Ishikawa (cell line): ENCODE measurements at regions not wholly inside any gene's neighbourhood (a gene's known extent, or its start where the extent isn't known, plus 50 kb on each side); places are given as distances from the start of the nearest gene placed in this dataset.

Experiments used
- CEBPB ChIP-seq: IDR thresholded peaks from 2 replicates; pipeline ENCODE4 v1.6.1; 2012
- CREB1 ChIP-seq: IDR thresholded peaks from 2 replicates; pipeline ENCODE4 v1.6.1; 2012; ENCODE audit warnings: low read depth
- EP300 ChIP-seq: IDR thresholded peaks from 2 replicates; pipeline ENCODE4 v1.6.1; 2012; ENCODE audit warnings: borderline replicate concordance
- NFIC ChIP-seq: IDR thresholded peaks from 2 replicates; pipeline ENCODE4 v1.6.1; 2012
- RAD21 ChIP-seq: IDR thresholded peaks from 2 replicates; pipeline ENCODE4 v1.6.1; 2012; ENCODE audit warnings: low read depth
- REST ChIP-seq: IDR thresholded peaks from 2 replicates; pipeline ENCODE4 v1.6.1; 2012; ENCODE audit warnings: low read depth, mild to moderate bottlenecking
- TAF1 ChIP-seq: IDR thresholded peaks from 2 replicates; pipeline ENCODE4 v1.6.1; 2012; ENCODE audit warnings: low read depth, mild to moderate bottlenecking
- TEAD4 ChIP-seq: IDR thresholded peaks from 2 replicates; pipeline ENCODE4 v1.6.1; 2012
- YY1 ChIP-seq: IDR thresholded peaks from 2 replicates; pipeline ENCODE4 v1.6.1; 2012; ENCODE audit warnings: low read depth
- ZBTB7A ChIP-seq: IDR thresholded peaks from 2 replicates; pipeline ENCODE4 v1.6.1; 2012; ENCODE audit warnings: low read depth
- TF ChIP-seq, protein P1 (sequence below): IDR thresholded peaks from 2 replicates; pipeline ENCODE4 v1.6.1; 2012

DNA sequence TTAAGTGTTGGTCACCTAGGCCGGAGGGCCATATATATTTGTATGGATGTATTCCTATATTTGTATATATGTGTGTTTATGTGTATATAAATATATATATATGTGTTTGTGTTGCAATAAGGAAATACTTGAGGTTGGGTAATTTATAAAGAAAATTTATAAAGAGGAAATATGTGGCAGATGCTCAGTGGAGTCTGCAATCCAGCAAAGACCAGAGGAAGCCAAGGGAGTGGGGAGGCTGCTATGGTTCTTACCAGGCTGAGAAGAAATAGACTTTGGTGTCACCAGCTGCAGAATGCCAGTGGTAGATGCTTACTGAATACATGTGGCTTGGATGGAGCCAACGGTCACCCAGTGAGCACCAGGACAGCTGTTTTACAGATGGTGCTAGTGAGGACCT is 97.4 kb upstream of the ELOVL5 start:
- TF ChIP-seq ZBTB7A (no peak), REST (no peak), TAF1 (no peak), CEBPB (no peak), RAD21 (no peak), EP300 (no peak), TEAD4 (no peak), NFIC (no peak), CREB1 (no peak), YY1 (no peak)
- TF ChIP-seq, protein P1, sequence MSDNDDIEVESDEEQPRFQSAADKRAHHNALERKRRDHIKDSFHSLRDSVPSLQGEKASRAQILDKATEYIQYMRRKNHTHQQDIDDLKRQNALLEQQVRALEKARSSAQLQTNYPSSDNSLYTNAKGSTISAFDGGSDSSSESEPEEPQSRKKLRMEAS, result no peak
